IPS-18c (cell line): ENCODE measurements at regions not wholly inside any gene's neighbourhood (a gene's known extent, or its start where the extent isn't known, plus 50 kb on each side); places are given as distances from the start of the nearest gene placed in this dataset.
"Not testable (repeated sequence)": the region's sequence is repeated elsewhere in the genome, so short reads cannot be mapped to it uniquely, and the experiment has no call there.

Experiments
- H3K4me3 ChIP-seq: 2 replicates; pipeline ENCODE4 v1.7.0; 2013; ENCODE audit warnings: low read depth, mild to moderate bottlenecking, low read length, moderate library complexity; ENCODE audit not compliant: insufficient read depth
- H3K9me3 ChIP-seq: one replicate; pipeline ENCODE4 v1.6.1; 2013; ENCODE audit warnings: mild to moderate bottlenecking, low read length, moderate library complexity; ENCODE audit not compliant: control insufficient read depth, insufficient read depth

- Histone ChIP-seq H3K9me3 (no peaks in the 10 kb centered on the region), H3K4me3 (no peak overlapping the region)
Measured at GRCh38 chr2:194698012-194698411, 959.0 kb upstream of the SLC39A10 start.

GRCh38 chr2:194697439-194697838 is 959.6 kb upstream of the SLC39A10 start:
- Histone ChIP-seq H3K9me3 (no peaks in the 10 kb centered on the region), H3K4me3 (no peak overlapping the region)

- Histone ChIP-seq H3K4me3 (no peak overlapping the region), H3K9me3 (no peaks in the 10 kb centered on the region)
Measured at GRCh38 chr2:194696690-194697089, 960.3 kb upstream of the SLC39A10 start.

GRCh38 chr2:194686569-194686968 is 970.5 kb upstream of the SLC39A10 start:
- Histone ChIP-seq H3K4me3 (no peak overlapping the region), H3K9me3 (no peaks in the 10 kb centered on the region)

GRCh38 chr2:194674043-194674442 is 983.0 kb upstream of the SLC39A10 start:
- H3K4me3 ChIP-seq, result no peak overlapping the region

GRCh38 chr2:194672994-194673393 is 984.0 kb upstream of the SLC39A10 start:
- H3K9me3 ChIP-seq, result no peaks in the 10 kb centered on the region
- no peak overlapping the region for H3K4me3 ChIP-seq

More at GRCh38 chr2:194674043-194674442, 983.0 kb upstream of the SLC39A10 start:
- no peaks in the 10 kb centered on the region for H3K9me3 ChIP-seq

- Histone ChIP-seq H3K4me3 (no peak overlapping the region), H3K9me3 (no peaks in the 10 kb centered on the region)
Measured at GRCh38 chr2:194661431-194661830, 995.6 kb upstream of the SLC39A10 start.

- not testable (repeated sequence) for H3K4me3 ChIP-seq, H3K9me3 ChIP-seq
Measured at GRCh38 chr2:194639057-194639456, 1018.0 kb upstream of the SLC39A10 start.

- Histone ChIP-seq H3K9me3 (no peaks in the 10 kb centered on the region), H3K4me3 (no peak overlapping the region)
Measured at GRCh38 chr2:194621945-194622344, 1035.1 kb upstream of the SLC39A10 start.

- Histone ChIP-seq H3K9me3 (no peaks in the 10 kb centered on the region), H3K4me3 (no peak overlapping the region)
Measured at GRCh38 chr2:194619366-194619765, 1037.7 kb upstream of the SLC39A10 start.

GRCh38 chr2:194618432-194618831 is 1038.6 kb upstream of the SLC39A10 start:
- Histone ChIP-seq H3K9me3 (no peaks in the 10 kb centered on the region), H3K4me3 (no peak overlapping the region)

- H3K9me3 ChIP-seq, result no peaks in the 10 kb centered on the region
- H3K4me3 ChIP-seq, result no peak overlapping the region
Measured at GRCh38 chr2:194616334-194616733, 1040.7 kb upstream of the SLC39A10 start.

- Histone ChIP-seq H3K9me3 (peaks cover 3% of the 10 kb centered on the region), H3K4me3 (no peak overlapping the region)
Measured at GRCh38 chr2:194610297-194610696, 1046.7 kb upstream of the SLC39A10 start.

GRCh38 chr2:194603429-194603828 is 1053.6 kb upstream of the SLC39A10 start:
- Histone ChIP-seq H3K9me3 (no peaks in the 10 kb centered on the region), H3K4me3 (no peak overlapping the region)

- Histone ChIP-seq H3K9me3 (no peaks in the 10 kb centered on the region), H3K4me3 (no peak overlapping the region)
Measured at GRCh38 chr2:194602750-194603149, 1054.3 kb upstream of the SLC39A10 start.

GRCh38 chr2:194591192-194591591 is 1065.8 kb upstream of the SLC39A10 start:
- H3K4me3 ChIP-seq, result no peak overlapping the region

GRCh38 chr2:194587739-194588270 is 1069.2 kb upstream of the SLC39A10 start:
- H3K4me3 ChIP-seq, result no peak overlapping the region
- no peaks in the 10 kb centered on the region for H3K9me3 ChIP-seq

More at GRCh38 chr2:194591192-194591591, 1065.8 kb upstream of the SLC39A10 start:
- H3K9me3 ChIP-seq, result no peaks in the 10 kb centered on the region

GRCh38 chr2:194567661-194568017 is 1089.4 kb upstream of the SLC39A10 start:
- H3K9me3 ChIP-seq, result no peaks in the 10 kb centered on the region
- no peak overlapping the region for H3K4me3 ChIP-seq

- no peak overlapping the region for H3K4me3 ChIP-seq
- H3K9me3 ChIP-seq, result no peaks in the 10 kb centered on the region
Measured at GRCh38 chr2:194566907-194567660, 1089.9 kb upstream of the SLC39A10 start.
